ENCODE measurements at regions not wholly inside any gene's neighbourhood (a gene's known extent, or its start where the extent isn't known, plus 50 kb on each side); places are given as distances from the start of the nearest gene placed in this dataset.

GRCh38 chr7:79862447-79863210 is 272.0 kb upstream of the GNAI1 start:
- H3K4me3 ChIP-seq (ENCODE audit: low read length in 3 of 3) = no peak overlapping the region
- no peak overlapping the region for H3K9ac ChIP-seq (ENCODE audit: low read length in 3 of 3)
- H3K36me3 ChIP-seq (ENCODE audit: control insufficient read depth in 2 of 3, insufficient read depth in 3 of 3, low read length in 3 of 3) = no peaks in the 10 kb centered on the region
- intact Hi-C loops (cut with DNase I) = no loop called here
- no peak for TF ChIP-seq CTCF (IDR thresholded peaks at IDR 0.05; ENCODE audit: borderline replicate concordance, extremely low read depth, insufficient read depth)
- H3K27me3 ChIP-seq (ENCODE audit: control insufficient read depth, insufficient read depth, low read length) = no peaks in the 10 kb centered on the region
- DNase-seq (no peak), FAIRE-seq (no peak)
- no peaks in the 10 kb centered on the region for H3K4me1 ChIP-seq (ENCODE audit: control insufficient read depth in 2 of 3, insufficient read depth in 2 of 3, low read depth in 1 of 3, low read length in 3 of 3)
- no peaks in the 10 kb centered on the region for H3K9me3 ChIP-seq (ENCODE audit: control insufficient read depth in 2 of 3, insufficient read depth in 1 of 3, low read length in 3 of 3)
- no peak overlapping the region for H3K27ac ChIP-seq (ENCODE audit: low read depth in 2 of 2, low read length in 2 of 2)

GRCh38 chr7:79855172-79855571 is 279.5 kb upstream of the GNAI1 start:
- Histone ChIP-seq H3K9me3 (ENCODE audit: control insufficient read depth in 2 of 3, insufficient read depth in 1 of 3, low read length in 3 of 3) (no peaks in the 10 kb centered on the region), H3K27ac (ENCODE audit: low read depth in 2 of 2, low read length in 2 of 2) (no peak overlapping the region), H3K4me3 (ENCODE audit: low read length in 3 of 3) (no peak overlapping the region), H3K27me3 (ENCODE audit: control insufficient read depth, insufficient read depth, low read length) (no peaks in the 10 kb centered on the region), H3K36me3 (ENCODE audit: control insufficient read depth in 2 of 3, insufficient read depth in 3 of 3, low read length in 3 of 3) (no peaks in the 10 kb centered on the region), H3K4me1 (ENCODE audit: control insufficient read depth in 2 of 3, insufficient read depth in 2 of 3, low read depth in 1 of 3, low read length in 3 of 3) (no peaks in the 10 kb centered on the region), H3K9ac (ENCODE audit: low read length in 3 of 3) (no peak overlapping the region)
- intact Hi-C loops (cut with DNase I) = no loop called here
- TF ChIP-seq CTCF (IDR thresholded peaks at IDR 0.05; ENCODE audit: borderline replicate concordance, extremely low read depth, insufficient read depth) = no peak
- DNase-seq (no peak), FAIRE-seq (no peak)

DNA sequence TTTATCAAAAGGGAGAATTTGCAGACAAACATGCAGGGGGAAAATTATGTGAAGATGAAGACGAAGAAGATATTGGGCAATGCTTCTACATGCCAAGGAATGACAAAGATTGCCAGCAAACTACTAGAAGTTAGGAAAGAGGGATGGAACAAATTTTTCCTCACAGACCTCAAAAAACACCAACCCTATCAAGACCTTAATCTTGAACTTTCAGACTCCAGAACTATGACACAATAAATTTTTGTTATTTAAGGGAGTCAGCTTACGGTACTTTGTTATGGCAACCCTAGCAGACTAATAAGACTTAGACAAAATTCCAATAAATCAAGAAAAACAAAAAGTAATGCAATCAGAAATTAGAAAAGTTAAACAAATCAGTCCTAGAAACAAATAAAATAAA is 280.0 kb upstream of the GNAI1 start:
- Histone ChIP-seq H3K9ac (ENCODE audit: low read length in 3 of 3) (no peak overlapping the region), H3K4me3 (ENCODE audit: low read length in 3 of 3) (no peak overlapping the region), H3K27ac (ENCODE audit: low read depth in 2 of 2, low read length in 2 of 2) (no peak overlapping the region), H3K27me3 (ENCODE audit: control insufficient read depth, insufficient read depth, low read length) (no peaks in the 10 kb centered on the region), H3K9me3 (ENCODE audit: control insufficient read depth in 2 of 3, insufficient read depth in 1 of 3, low read length in 3 of 3) (no peaks in the 10 kb centered on the region), H3K4me1 (ENCODE audit: control insufficient read depth in 2 of 3, insufficient read depth in 2 of 3, low read depth in 1 of 3, low read length in 3 of 3) (no peaks in the 10 kb centered on the region), H3K36me3 (ENCODE audit: control insufficient read depth in 2 of 3, insufficient read depth in 3 of 3, low read length in 3 of 3) (no peaks in the 10 kb centered on the region)
- FAIRE-seq (no peak), DNase-seq (no peak)
- intact Hi-C loops (cut with DNase I) = no loop called here
- no peak for TF ChIP-seq CTCF (IDR thresholded peaks at IDR 0.05; ENCODE audit: borderline replicate concordance, extremely low read depth, insufficient read depth)

GRCh38 chr7:79837915-79838314 is 296.7 kb upstream of the GNAI1 start:
- H3K4me1 ChIP-seq (ENCODE audit: control insufficient read depth in 2 of 3, insufficient read depth in 2 of 3, low read depth in 1 of 3, low read length in 3 of 3) = no peaks in the 10 kb centered on the region
- H3K27me3 ChIP-seq (ENCODE audit: control insufficient read depth, insufficient read depth, low read length) = no peaks in the 10 kb centered on the region
- no peak overlapping the region for H3K9ac ChIP-seq (ENCODE audit: low read length in 3 of 3)
- H3K4me3 ChIP-seq (ENCODE audit: low read length in 3 of 3) = no peak overlapping the region
- DNase-seq (no peak), FAIRE-seq (peak; percentile 30)
- H3K9me3 ChIP-seq (ENCODE audit: control insufficient read depth in 2 of 3, insufficient read depth in 1 of 3, low read length in 3 of 3) = no peaks in the 10 kb centered on the region
- H3K36me3 ChIP-seq (ENCODE audit: control insufficient read depth in 2 of 3, insufficient read depth in 3 of 3, low read length in 3 of 3) = no peaks in the 10 kb centered on the region
- intact Hi-C loops (cut with DNase I) = no loop called here
- no peak overlapping the region for H3K27ac ChIP-seq (ENCODE audit: low read depth in 2 of 2, low read length in 2 of 2)
- no peak for TF ChIP-seq CTCF (IDR thresholded peaks at IDR 0.05; ENCODE audit: borderline replicate concordance, extremely low read depth, insufficient read depth)
